ENCODE measurements at regions not wholly inside any gene's neighbourhood (a gene's known extent, or its start where the extent isn't known, plus 50 kb on each side); places are given as distances from the start of the nearest gene placed in this dataset.

DNA sequence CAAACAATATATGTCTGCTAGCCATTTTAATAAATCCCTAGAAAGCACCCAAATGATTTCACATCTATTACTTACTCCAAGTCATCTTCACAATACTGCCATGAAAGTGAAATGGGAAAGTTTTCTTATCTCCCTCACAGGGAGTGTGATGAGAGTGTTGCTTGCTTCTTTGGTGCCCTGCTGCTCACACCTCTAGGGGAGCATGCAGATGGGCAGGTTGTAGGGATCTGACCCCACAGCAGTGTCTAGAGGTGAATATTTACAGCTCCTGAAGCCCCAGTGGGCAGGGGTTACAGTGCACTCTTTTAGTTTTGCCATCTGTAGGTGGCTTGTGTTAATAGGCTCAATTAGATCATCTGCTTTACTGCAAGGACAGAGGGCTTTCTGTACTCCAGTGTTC lies 173.2 kb downstream of the GABRG2 start:
- TF ChIP-seq, protein P1, sequence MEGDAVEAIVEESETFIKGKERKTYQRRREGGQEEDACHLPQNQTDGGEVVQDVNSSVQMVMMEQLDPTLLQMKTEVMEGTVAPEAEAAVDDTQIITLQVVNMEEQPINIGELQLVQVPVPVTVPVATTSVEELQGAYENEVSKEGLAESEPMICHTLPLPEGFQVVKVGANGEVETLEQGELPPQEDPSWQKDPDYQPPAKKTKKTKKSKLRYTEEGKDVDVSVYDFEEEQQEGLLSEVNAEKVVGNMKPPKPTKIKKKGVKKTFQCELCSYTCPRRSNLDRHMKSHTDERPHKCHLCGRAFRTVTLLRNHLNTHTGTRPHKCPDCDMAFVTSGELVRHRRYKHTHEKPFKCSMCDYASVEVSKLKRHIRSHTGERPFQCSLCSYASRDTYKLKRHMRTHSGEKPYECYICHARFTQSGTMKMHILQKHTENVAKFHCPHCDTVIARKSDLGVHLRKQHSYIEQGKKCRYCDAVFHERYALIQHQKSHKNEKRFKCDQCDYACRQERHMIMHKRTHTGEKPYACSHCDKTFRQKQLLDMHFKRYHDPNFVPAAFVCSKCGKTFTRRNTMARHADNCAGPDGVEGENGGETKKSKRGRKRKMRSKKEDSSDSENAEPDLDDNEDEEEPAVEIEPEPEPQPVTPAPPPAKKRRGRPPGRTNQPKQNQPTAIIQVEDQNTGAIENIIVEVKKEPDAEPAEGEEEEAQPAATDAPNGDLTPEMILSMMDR (conservative IDR thresholded peaks at IDR 0.05; ENCODE audit: low read length): no peak
- H3K4me3 ChIP-seq (ENCODE audit: low read length): no peak overlapping the region
- no peak for DNase-seq (ENCODE audit: low read depth)

DNA sequence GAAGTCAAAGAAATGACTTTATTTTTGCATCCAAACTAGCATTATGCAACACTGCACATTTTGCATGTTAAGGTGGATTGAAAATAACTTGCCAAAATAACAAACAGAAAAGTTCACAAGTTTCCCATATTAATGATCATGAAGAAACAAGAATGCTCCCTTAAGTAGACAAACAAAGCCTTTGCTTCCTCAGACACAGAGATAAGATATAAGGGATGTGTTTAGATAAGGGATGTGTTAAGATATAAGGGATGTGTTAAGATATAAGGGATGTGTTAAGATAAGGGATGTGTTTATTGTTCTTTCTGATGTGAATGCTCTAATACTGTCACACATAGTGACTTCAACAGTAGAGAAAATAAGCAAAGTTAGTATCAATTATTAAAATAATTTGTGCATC lies 174.8 kb downstream of the GABRG2 start:
- TF ChIP-seq, protein P1 (conservative IDR thresholded peaks at IDR 0.05; ENCODE audit: low read length): no peak
- DNase-seq (ENCODE audit: low read depth): no peak
- H3K4me3 ChIP-seq (ENCODE audit: low read length): no peak overlapping the region

DNA sequence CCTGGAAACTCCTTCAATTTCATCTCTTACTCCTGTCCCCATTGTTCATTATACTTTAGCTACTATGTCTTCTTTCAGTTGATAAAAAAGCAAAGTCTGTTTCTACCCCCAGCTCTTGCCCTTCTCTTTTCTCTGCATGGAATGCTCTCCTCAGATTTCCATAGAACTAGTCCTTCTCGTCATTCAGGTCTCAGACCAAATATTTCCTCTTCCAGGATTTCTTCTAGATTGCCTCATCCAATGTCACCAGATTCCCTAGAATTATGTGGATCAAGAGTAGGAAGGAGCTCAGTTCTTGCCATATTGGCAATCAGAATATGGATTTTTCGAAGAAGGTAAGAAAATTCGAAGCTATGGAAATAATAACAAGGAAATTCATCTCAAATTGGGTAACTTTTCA lies 176.1 kb downstream of the GABRG2 start:
- TF ChIP-seq, protein P1 (conservative IDR thresholded peaks at IDR 0.05; ENCODE audit: low read length): no peak
- no peak for DNase-seq (ENCODE audit: low read depth)
- H3K4me3 ChIP-seq (ENCODE audit: low read length): no peak overlapping the region

DNA sequence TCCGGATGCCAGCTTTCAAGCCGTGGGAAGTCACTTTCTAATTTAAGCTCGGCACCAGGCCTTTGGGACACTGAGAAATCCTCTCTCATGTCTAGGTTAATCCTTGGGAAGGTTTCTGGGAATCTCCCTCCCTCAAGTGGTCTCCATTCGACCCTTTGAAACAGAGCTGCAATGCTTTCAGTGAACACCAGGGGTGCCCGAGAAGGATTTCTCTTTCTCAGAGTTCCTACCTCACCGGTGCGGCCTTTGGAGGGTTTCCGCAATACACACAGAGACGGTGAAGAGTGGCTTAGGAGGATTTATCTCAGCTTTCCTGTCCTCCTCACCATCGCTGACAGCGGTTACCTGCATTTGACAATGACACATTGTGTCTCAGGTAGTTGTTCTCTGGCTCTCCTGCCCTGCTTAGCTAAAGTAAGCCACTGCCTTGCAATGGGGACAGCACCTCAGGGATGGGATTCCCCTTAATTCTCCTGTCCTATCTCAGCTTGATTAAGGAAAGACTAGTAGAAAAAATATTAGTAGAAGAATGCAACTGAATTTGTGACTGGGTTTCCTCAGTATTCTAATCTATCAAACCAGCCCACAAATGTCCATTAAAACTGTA lies 180.6 kb downstream of the GABRG2 start:
- TF ChIP-seq, protein P1 (conservative IDR thresholded peaks at IDR 0.05; ENCODE audit: low read length): 0 out of 2 replicates have a peak, but pooled peaks have one; percentile 8
- no peak overlapping the region for H3K4me3 ChIP-seq (ENCODE audit: low read length)
- DNase-seq (ENCODE audit: low read depth): no peak

DNA sequence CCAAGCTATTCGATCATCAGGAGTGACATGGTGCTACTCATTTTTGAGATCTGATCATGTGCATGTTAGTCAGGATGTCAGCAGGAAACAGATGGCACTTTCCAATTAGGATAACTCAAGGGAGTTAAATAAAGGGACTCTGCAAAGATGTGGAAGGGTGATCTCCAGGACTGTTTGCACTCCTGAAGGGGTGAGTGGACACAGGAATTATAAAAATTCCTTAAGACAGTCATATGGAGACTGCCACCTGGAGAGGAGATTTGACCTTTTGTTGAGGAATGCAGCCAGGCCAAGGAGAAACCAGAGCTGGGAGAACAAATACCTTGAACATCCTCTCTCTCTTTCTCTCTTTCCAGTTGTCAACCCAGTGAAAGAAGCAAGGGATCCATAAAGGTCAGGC lies 189.1 kb downstream of the GABRG2 start:
- H3K4me3 ChIP-seq (ENCODE audit: low read length): no peak overlapping the region
- no peak for DNase-seq (ENCODE audit: low read depth)
- TF ChIP-seq, protein P1 (conservative IDR thresholded peaks at IDR 0.05; ENCODE audit: low read length): no peak

DNA sequence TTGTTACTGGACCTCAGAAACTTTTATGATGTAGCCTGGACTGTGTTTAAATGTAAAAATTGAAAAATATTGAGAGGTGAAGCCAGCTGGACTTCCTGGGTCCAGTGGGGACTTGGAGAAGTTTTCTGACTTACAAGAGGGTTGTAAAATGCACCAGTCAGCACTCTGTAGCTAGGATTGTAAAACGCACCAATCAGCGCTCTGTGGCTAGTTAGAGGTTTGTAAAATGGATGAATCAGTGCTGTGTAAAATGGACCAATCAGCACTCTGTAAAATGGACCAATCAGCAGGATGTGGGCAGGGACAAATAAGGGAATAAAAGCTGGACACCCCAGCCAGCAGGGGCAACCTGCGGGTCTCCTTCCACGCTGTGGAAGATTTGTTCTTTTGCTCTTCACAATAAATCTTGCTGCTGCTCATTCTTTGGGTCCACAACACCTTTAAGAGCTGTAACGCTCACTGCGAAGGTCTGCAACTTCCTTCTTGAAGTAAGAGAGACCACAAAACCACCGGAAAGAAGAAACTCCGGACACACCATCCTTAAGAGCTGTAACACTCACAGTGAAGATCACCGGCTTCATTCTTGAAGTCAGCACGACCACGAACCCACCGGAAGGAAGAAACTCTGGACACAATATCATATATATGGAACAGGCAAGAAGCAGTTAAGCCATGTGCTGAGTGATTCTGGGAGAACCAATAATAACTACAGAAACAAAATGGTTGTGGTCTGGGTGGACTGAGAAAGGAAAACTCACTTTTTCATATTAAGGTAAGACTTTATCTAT lies 201.3 kb downstream of the GABRG2 start:
- TF ChIP-seq, protein P1 (conservative IDR thresholded peaks at IDR 0.05; ENCODE audit: low read length): no peak
- H3K4me3 ChIP-seq (ENCODE audit: low read length): no peak overlapping the region
- no peak for DNase-seq (ENCODE audit: low read depth)

DNA sequence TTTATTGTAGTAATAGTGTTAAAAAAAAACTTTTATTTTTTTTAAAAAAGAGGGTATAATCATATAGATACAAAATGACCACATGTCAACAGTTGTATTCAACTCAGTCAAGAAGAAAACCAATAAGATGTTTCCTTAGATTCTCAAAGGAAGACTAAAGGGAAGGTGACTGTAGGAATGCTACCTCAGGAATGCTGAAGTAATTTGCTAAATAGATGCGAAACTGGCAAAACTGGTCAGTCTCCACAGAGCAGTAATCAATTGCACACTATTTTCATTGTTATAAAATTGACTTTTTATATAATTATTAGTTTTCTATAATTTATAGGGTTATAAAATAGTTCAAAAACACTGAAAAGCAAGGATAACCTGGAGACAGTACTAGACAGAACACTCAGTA lies 204.8 kb downstream of the GABRG2 start:
- DNase-seq (ENCODE audit: low read depth): no peak
- H3K4me3 ChIP-seq (ENCODE audit: low read length): no peak overlapping the region
- TF ChIP-seq, protein P1 (conservative IDR thresholded peaks at IDR 0.05; ENCODE audit: low read length): no peak

Measured in AG10803 (cell line).